ENCODE measurements at regions not wholly inside any gene's neighbourhood (a gene's known extent, or its start where the extent isn't known, plus 50 kb on each side); places are given as distances from the start of the nearest gene placed in this dataset.

GRCh38 chr2:6384341-6384740 lies 481.4 kb downstream of the CMPK2 start:
- Histone ChIP-seq H3K9me2 (replicated peaks; ENCODE audit: insufficient read depth, low read length) (no peaks in the 10 kb centered on the region), H3K4me3 (ENCODE audit: low read length) (no peak overlapping the region), H3K9me3 (ENCODE audit: low read length) (no peaks in the 10 kb centered on the region), H3K36me3 (ENCODE audit: insufficient read depth, low read length) (no peaks in the 10 kb centered on the region), H4K20me1 (ENCODE audit: insufficient read depth, low read depth, low read length) (no peaks in the 10 kb centered on the region), H2AFZ (ENCODE audit: low read length) (no peak overlapping the region), H3K79me2 (ENCODE audit: low read length) (no peaks in the 10 kb centered on the region), H3K27ac (ENCODE audit: low read length) (no peak overlapping the region), H3K27me3 (ENCODE audit: low read length) (no peaks in the 10 kb centered on the region), H3K4me2 (ENCODE audit: low read depth, low read length, poor library complexity, severe bottlenecking) (no peak overlapping the region), H3K9ac (ENCODE audit: low read length) (no peak overlapping the region), H3K4me1 (ENCODE audit: low read length) (peaks cover 6% of the 10 kb centered on the region)
- no peak for DNase-seq

- Histone ChIP-seq H3K9me3 (ENCODE audit: low read length) (no peaks in the 10 kb centered on the region), H3K4me1 (ENCODE audit: low read length) (peaks cover 17% of the 10 kb centered on the region), H3K36me3 (ENCODE audit: insufficient read depth, low read length) (no peaks in the 10 kb centered on the region), H3K4me3 (ENCODE audit: low read length) (no peak overlapping the region; the same call in 1 of the 2 replicates), H3K79me2 (ENCODE audit: low read length) (no peaks in the 10 kb centered on the region), H3K9ac (ENCODE audit: low read length) (no peak overlapping the region), H2AFZ (ENCODE audit: low read length) (peak overlapping the region; percentile 95; the same call in 1 of the 2 replicates), H3K27me3 (ENCODE audit: low read length) (no peaks in the 10 kb centered on the region), H3K27ac (ENCODE audit: low read length) (no peak overlapping the region), H3K4me2 (ENCODE audit: low read depth, low read length, poor library complexity, severe bottlenecking) (peak overlapping the region; percentile 55), H3K9me2 (replicated peaks; ENCODE audit: insufficient read depth, low read length) (no peaks in the 10 kb centered on the region), H4K20me1 (ENCODE audit: insufficient read depth, low read depth, low read length) (no peaks in the 10 kb centered on the region)
- no peak for DNase-seq
These were observed 473.4 kb downstream of the CMPK2 start for GRCh38 chr2:6392354-6392753.

DNA sequence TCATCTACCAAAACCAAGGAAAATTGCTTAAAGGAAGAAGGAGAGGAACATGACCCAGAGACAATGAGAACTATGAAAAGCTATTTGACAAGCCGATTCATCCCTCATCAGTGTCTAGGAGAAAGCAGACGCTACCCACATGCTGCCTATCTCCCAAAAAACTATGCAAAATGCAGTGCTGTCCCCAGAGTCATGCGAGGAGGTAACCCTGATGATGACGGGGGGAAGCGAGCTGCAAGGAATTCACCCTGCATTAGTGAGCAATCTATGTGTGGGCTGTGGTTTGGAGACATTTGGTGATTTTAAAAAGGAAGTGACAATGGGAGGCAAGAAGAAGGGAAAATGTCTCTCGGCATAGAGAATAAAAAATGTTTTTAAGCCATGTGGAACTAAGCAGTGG lies 472.7 kb downstream of the CMPK2 start:
- peak; percentile 75 for DNase-seq
- peak overlapping the region; percentile 55 for H3K4me2 ChIP-seq (ENCODE audit: low read depth, low read length, poor library complexity, severe bottlenecking)
- H3K27ac ChIP-seq (ENCODE audit: low read length): no peak overlapping the region
- H3K4me3 ChIP-seq (ENCODE audit: low read length): peak overlapping the region; percentile 38
- H3K27me3 ChIP-seq (ENCODE audit: low read length): no peaks in the 10 kb centered on the region
- H4K20me1 ChIP-seq (ENCODE audit: insufficient read depth, low read depth, low read length): no peaks in the 10 kb centered on the region
- H3K9me2 ChIP-seq (replicated peaks; ENCODE audit: insufficient read depth, low read length): no peaks in the 10 kb centered on the region
- H2AFZ ChIP-seq (ENCODE audit: low read length): peak overlapping the region; percentile 95
- H3K9me3 ChIP-seq (ENCODE audit: low read length): no peaks in the 10 kb centered on the region
- H3K36me3 ChIP-seq (ENCODE audit: insufficient read depth, low read length): no peaks in the 10 kb centered on the region
- H3K79me2 ChIP-seq (ENCODE audit: low read length): no peaks in the 10 kb centered on the region
- H3K9ac ChIP-seq (ENCODE audit: low read length): peak overlapping the region; percentile 20
- peaks cover 17% of the 10 kb centered on the region for H3K4me1 ChIP-seq (ENCODE audit: low read length)

- Histone ChIP-seq H2AFZ (ENCODE audit: low read length) (0 out of 2 replicates have a peak overlapping the region, but pooled peaks have one; percentile 20), H3K27ac (ENCODE audit: low read length) (no peak overlapping the region), H3K36me3 (ENCODE audit: insufficient read depth, low read length) (no peaks in the 10 kb centered on the region), H3K9me2 (replicated peaks; ENCODE audit: insufficient read depth, low read length) (no peaks in the 10 kb centered on the region), H3K4me1 (ENCODE audit: low read length) (peaks cover 17% of the 10 kb centered on the region), H3K9me3 (ENCODE audit: low read length) (no peaks in the 10 kb centered on the region), H3K27me3 (ENCODE audit: low read length) (no peaks in the 10 kb centered on the region), H3K9ac (ENCODE audit: low read length) (no peak overlapping the region), H4K20me1 (ENCODE audit: insufficient read depth, low read depth, low read length) (no peaks in the 10 kb centered on the region), H3K79me2 (ENCODE audit: low read length) (no peaks in the 10 kb centered on the region), H3K4me2 (ENCODE audit: low read depth, low read length, poor library complexity, severe bottlenecking) (peak overlapping the region; percentile 55), H3K4me3 (ENCODE audit: low read length) (no peak overlapping the region)
- no peak for DNase-seq
These were observed 471.9 kb downstream of the CMPK2 start for GRCh38 chr2:6393819-6394218.

DNA sequence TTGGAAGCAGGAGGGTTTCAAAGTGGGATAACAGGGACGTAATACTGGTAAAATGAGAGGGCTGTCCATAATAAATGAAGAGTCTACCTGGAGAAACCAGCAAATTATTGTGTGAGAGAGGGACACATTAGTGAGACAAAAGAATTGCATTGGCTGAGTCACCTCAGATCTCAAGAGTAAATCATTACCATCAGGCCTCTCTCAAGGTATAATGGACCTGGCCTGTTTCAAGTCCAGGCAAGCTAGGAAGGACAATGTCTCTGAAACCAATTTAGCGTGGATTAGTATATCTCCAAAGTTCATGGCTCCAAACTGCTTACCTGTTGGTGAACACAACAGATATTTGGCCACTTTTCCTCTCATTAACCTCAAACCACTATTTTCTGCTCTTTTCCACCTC lies 471.4 kb downstream of the CMPK2 start:
- no peaks in the 10 kb centered on the region for H4K20me1 ChIP-seq (ENCODE audit: insufficient read depth, low read depth, low read length)
- no peaks in the 10 kb centered on the region for H3K27me3 ChIP-seq (ENCODE audit: low read length)
- no peaks in the 10 kb centered on the region for H3K36me3 ChIP-seq (ENCODE audit: insufficient read depth, low read length)

GRCh38 chr2:6398421-6398820 lies 467.3 kb downstream of the CMPK2 start:
- Histone ChIP-seq H3K4me2 (ENCODE audit: low read depth, low read length, poor library complexity, severe bottlenecking) (no peak overlapping the region), H3K27me3 (ENCODE audit: low read length) (no peaks in the 10 kb centered on the region), H3K4me3 (ENCODE audit: low read length) (no peak overlapping the region), H3K4me1 (ENCODE audit: low read length) (peaks cover 4% of the 10 kb centered on the region), H2AFZ (ENCODE audit: low read length) (no peak overlapping the region), H3K9me3 (ENCODE audit: low read length) (no peaks in the 10 kb centered on the region), H4K20me1 (ENCODE audit: insufficient read depth, low read depth, low read length) (no peaks in the 10 kb centered on the region), H3K9ac (ENCODE audit: low read length) (no peak overlapping the region), H3K27ac (ENCODE audit: low read length) (no peak overlapping the region), H3K36me3 (ENCODE audit: insufficient read depth, low read length) (no peaks in the 10 kb centered on the region), H3K9me2 (replicated peaks; ENCODE audit: insufficient read depth, low read length) (no peaks in the 10 kb centered on the region), H3K79me2 (ENCODE audit: low read length) (no peaks in the 10 kb centered on the region)
- DNase-seq: no peak

More for the DNA sequence above, 471.4 kb downstream of the CMPK2 start:
- Histone ChIP-seq H3K4me2 (ENCODE audit: low read depth, low read length, poor library complexity, severe bottlenecking) (no peak overlapping the region), H2AFZ (ENCODE audit: low read length) (0 out of 2 replicates have a peak overlapping the region, but pooled peaks have one; percentile 20), H3K9ac (ENCODE audit: low read length) (no peak overlapping the region), H3K4me3 (ENCODE audit: low read length) (no peak overlapping the region), H3K9me2 (replicated peaks; ENCODE audit: insufficient read depth, low read length) (no peaks in the 10 kb centered on the region), H3K9me3 (ENCODE audit: low read length) (no peaks in the 10 kb centered on the region), H3K27ac (ENCODE audit: low read length) (no peak overlapping the region), H3K4me1 (ENCODE audit: low read length) (peaks cover 17% of the 10 kb centered on the region), H3K79me2 (ENCODE audit: low read length) (no peaks in the 10 kb centered on the region)
- DNase-seq: no peak

DNA sequence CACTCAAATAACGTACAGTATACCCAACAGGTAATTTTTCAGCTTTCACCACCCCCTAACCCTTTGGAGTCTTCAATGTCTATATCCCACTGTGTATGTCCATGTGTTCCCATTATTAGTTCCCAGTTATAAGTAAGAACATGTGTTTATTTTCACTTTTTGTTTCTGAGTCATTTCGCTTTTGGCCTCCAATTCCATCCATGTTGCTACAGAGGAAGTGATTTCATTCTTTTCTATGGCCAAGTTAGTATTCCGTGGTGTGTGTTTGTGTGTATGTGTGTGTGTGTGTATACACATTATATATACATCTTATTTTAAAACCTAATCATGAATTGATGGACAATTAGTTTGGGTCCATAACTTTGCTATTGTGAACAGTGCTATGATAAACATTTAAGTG lies 464.4 kb downstream of the CMPK2 start:
- no peaks in the 10 kb centered on the region for H3K9me3 ChIP-seq (ENCODE audit: low read length)
- no peaks in the 10 kb centered on the region for H3K9me2 ChIP-seq (replicated peaks; ENCODE audit: insufficient read depth, low read length)
- H3K4me2 ChIP-seq (ENCODE audit: low read depth, low read length, poor library complexity, severe bottlenecking): no peak overlapping the region
- DNase-seq: no peak
- no peak overlapping the region for H3K4me3 ChIP-seq (ENCODE audit: low read length)
- H3K79me2 ChIP-seq (ENCODE audit: low read length): no peaks in the 10 kb centered on the region
- no peak overlapping the region for H3K27ac ChIP-seq (ENCODE audit: low read length)
- no peaks in the 10 kb centered on the region for H4K20me1 ChIP-seq (ENCODE audit: insufficient read depth, low read depth, low read length)
- H3K27me3 ChIP-seq (ENCODE audit: low read length): no peaks in the 10 kb centered on the region
- H2AFZ ChIP-seq (ENCODE audit: low read length): no peak overlapping the region
- H3K4me1 ChIP-seq (ENCODE audit: low read length): no peaks in the 10 kb centered on the region
- H3K36me3 ChIP-seq (ENCODE audit: insufficient read depth, low read length): no peaks in the 10 kb centered on the region
- no peak overlapping the region for H3K9ac ChIP-seq (ENCODE audit: low read length)

DNA sequence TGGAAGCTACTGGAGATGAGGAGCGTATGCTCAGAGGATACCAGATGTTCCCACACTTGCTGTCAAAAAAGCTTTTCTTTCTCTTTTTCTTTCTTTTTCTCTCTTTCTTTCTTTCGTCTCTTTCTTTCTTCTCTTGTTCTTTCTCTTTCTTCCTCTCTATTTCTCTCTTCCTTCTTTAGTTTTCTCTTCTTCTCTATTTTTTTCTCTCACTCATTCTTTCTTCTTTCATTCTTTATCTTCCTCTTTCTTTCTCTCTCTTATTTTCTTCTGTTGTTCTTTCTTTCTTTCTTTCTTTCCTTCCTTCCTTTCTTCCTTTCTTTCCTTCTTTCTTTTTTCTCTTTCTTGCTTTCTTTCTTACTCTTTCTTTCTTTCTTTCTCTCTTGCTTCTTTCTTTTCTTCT lies 457.6 kb downstream of the CMPK2 start:
- Histone ChIP-seq H3K4me3 (ENCODE audit: low read length) (no peak overlapping the region), H3K27me3 (ENCODE audit: low read length) (no peaks in the 10 kb centered on the region), H3K9me3 (ENCODE audit: low read length) (no peaks in the 10 kb centered on the region), H3K36me3 (ENCODE audit: insufficient read depth, low read length) (no peaks in the 10 kb centered on the region), H2AFZ (ENCODE audit: low read length) (no peak overlapping the region), H3K4me2 (ENCODE audit: low read depth, low read length, poor library complexity, severe bottlenecking) (no peak overlapping the region), H3K79me2 (ENCODE audit: low read length) (no peaks in the 10 kb centered on the region), H3K4me1 (ENCODE audit: low read length) (no peaks in the 10 kb centered on the region), H3K9ac (ENCODE audit: low read length) (no peak overlapping the region), H4K20me1 (ENCODE audit: insufficient read depth, low read depth, low read length) (no peaks in the 10 kb centered on the region), H3K9me2 (replicated peaks; ENCODE audit: insufficient read depth, low read length) (no peaks in the 10 kb centered on the region), H3K27ac (ENCODE audit: low read length) (no peak overlapping the region)
- no peak for DNase-seq

GRCh38 chr2:6410313-6410712 lies 455.4 kb downstream of the CMPK2 start:
- Histone ChIP-seq H3K9me3 (ENCODE audit: low read length) (no peaks in the 10 kb centered on the region), H3K4me1 (ENCODE audit: low read length) (no peaks in the 10 kb centered on the region), H3K27ac (ENCODE audit: low read length) (no peak overlapping the region), H3K4me2 (ENCODE audit: low read depth, low read length, poor library complexity, severe bottlenecking) (no peak overlapping the region), H3K27me3 (ENCODE audit: low read length) (no peaks in the 10 kb centered on the region), H3K36me3 (ENCODE audit: insufficient read depth, low read length) (no peaks in the 10 kb centered on the region), H3K79me2 (ENCODE audit: low read length) (no peaks in the 10 kb centered on the region), H3K4me3 (ENCODE audit: low read length) (no peak overlapping the region), H4K20me1 (ENCODE audit: insufficient read depth, low read depth, low read length) (no peaks in the 10 kb centered on the region), H3K9ac (ENCODE audit: low read length) (no peak overlapping the region), H2AFZ (ENCODE audit: low read length) (peak overlapping the region; percentile 41; the same call in 1 of the 2 replicates), H3K9me2 (replicated peaks; ENCODE audit: insufficient read depth, low read length) (no peaks in the 10 kb centered on the region; the same call in 1 of the 2 replicates)
- DNase-seq: no peak

All from Karpas-422 (cell line).